Lower lobe of right lung (tissue), 2 donors: ENCODE measurements at regions not wholly inside any gene's neighbourhood (a gene's known extent, or its start where the extent isn't known, plus 50 kb on each side); places are given as distances from the start of the nearest gene placed in this dataset.

Experiments used
- ATAC-seq, 2 donors: fragments of 200-7000 bp; cut with Tn5 transposase; one replicate each; pipeline ENCODE4 v1.9.1; 2020 to 2022; ENCODE audit warnings: mild to moderate bottlenecking in 2 of 2, moderate library complexity in 2 of 2
- DNase-seq: peaks from one replicate; pipeline ENCODE4 v3.0.0-alpha.2; 2020
- H3K27ac ChIP-seq: fragments of 200-600 bp; one replicate; pipeline ENCODE4 v1.8.0; 2022
- H3K27me3 ChIP-seq: fragments of 200-600 bp; one replicate; pipeline ENCODE4 v1.8.0; 2022; ENCODE audit warnings: low read depth
- H3K36me3 ChIP-seq: fragments of 200-600 bp; one replicate; pipeline ENCODE4 v1.8.0; 2022; ENCODE audit warnings: mild to moderate bottlenecking
- H3K4me1 ChIP-seq: fragments of 200-600 bp; one replicate; pipeline ENCODE4 v1.8.0; 2022
- H3K4me3 ChIP-seq: fragments of 200-600 bp; one replicate; pipeline ENCODE4 v1.8.0; 2022; ENCODE audit warnings: mild to moderate bottlenecking
- H3K9me3 ChIP-seq: fragments of 200-600 bp; one replicate; pipeline ENCODE4 v1.8.0; 2022
- CTCF ChIP-seq: fragments of 200-600 bp; IDR thresholded peaks from one replicate; pipeline ENCODE4 v1.8.0; 2022; ENCODE audit warnings: antibody characterized with exemption, mild to moderate bottlenecking
- intact Hi-C: fragments of 100-400 bp; cut with DNase I; formaldehyde crosslinking; loops from one replicate; pipeline ENCODE4 v1.11.0; 2022
- donor health status: DM: no; HTN: yes; CAD: no; lungs with severe emphysema.

DNA sequence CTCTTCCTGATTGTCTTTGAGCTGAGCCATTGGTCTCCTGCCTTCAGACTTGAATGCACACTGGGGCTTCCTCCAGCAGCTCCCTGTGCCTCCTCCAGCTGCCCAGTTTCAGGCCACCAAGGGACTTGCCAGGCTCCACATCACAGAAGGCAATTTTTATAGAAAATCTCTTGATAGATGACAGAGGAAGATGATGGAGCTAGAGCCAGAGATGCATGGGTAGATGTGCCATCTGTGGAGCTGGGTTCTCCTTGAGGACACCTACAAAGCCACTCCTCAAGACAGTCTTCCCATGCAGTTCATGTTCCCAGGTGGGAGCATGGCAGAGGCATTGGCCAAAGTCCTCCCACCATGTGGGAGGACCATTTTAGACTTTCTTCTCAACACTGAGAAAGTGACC lies 239.6 kb upstream of the IRX1 start:
- no peaks in the 10 kb centered on the region for H3K27me3 ChIP-seq
- intact Hi-C loops, result no loop called here
- H3K27ac ChIP-seq, result no peak overlapping the region
- no peaks in the 10 kb centered on the region for H3K36me3 ChIP-seq
- ATAC-seq (no peak), DNase-seq (no peak)
- H3K9me3 ChIP-seq, result no peaks in the 10 kb centered on the region
- no peaks in the 10 kb centered on the region for H3K4me1 ChIP-seq
- no peak for TF ChIP-seq CTCF
- H3K4me3 ChIP-seq, result no peak overlapping the region

- TF ChIP-seq CTCF, result no peak
- Histone ChIP-seq H3K4me3 (no peak overlapping the region), H3K4me1 (no peaks in the 10 kb centered on the region), H3K36me3 (no peaks in the 10 kb centered on the region), H3K27ac (no peak overlapping the region), H3K9me3 (no peaks in the 10 kb centered on the region), H3K27me3 (no peaks in the 10 kb centered on the region)
- intact Hi-C loops, result no loop called here
- no peak for DNase-seq
- ATAC-seq, result no peak
These were observed 240.5 kb upstream of the IRX1 start for GRCh38 chr5:3355126-3355525.

- DNase-seq (no peak), ATAC-seq (no peak)
- no peak overlapping the region for H3K4me3 ChIP-seq
- H3K27ac ChIP-seq, result no peak overlapping the region
- no peak for TF ChIP-seq CTCF
- H3K4me1 ChIP-seq, result no peaks in the 10 kb centered on the region
- no peaks in the 10 kb centered on the region for H3K27me3 ChIP-seq
- intact Hi-C loops, result no loop called here
- no peaks in the 10 kb centered on the region for H3K9me3 ChIP-seq
- H3K36me3 ChIP-seq, result no peaks in the 10 kb centered on the region
These were observed 241.0 kb upstream of the IRX1 start for GRCh38 chr5:3354606-3355005.

DNA sequence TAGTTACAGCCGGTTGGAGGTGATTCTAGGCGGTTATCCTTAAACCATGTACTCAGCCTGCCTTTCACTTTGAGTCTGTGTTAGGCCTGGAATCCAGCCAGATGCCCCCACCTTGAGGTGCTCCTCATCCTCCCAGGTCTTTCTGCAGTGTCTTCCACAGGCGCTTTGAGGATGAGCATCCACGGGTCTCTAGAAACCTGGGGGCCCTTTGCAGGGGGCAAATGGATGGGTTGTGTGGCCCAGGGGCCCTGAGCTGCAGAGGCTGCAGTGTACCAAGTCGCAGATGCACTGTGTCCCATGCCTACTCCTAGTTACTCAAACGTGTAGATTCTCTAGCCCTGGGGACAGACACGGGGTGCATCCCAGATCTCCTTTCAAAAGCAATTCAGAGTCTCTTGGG lies 242.1 kb upstream of the IRX1 start:
- intact Hi-C loops, result no loop called here
- no peaks in the 10 kb centered on the region for H3K9me3 ChIP-seq

GRCh38 chr5:3352711-3353110 lies 242.9 kb upstream of the IRX1 start:
- Histone ChIP-seq H3K4me3 (no peak overlapping the region), H3K9me3 (no peaks in the 10 kb centered on the region), H3K4me1 (no peaks in the 10 kb centered on the region), H3K36me3 (no peaks in the 10 kb centered on the region), H3K27me3 (no peaks in the 10 kb centered on the region), H3K27ac (no peak overlapping the region)
- DNase-seq (no peak), ATAC-seq (no peak)
- intact Hi-C loops, result no loop called here
- TF ChIP-seq CTCF, result no peak

More for the DNA sequence above, 242.1 kb upstream of the IRX1 start:
- no peak overlapping the region for H3K27ac ChIP-seq
- TF ChIP-seq CTCF, result no peak
- DNase-seq (no peak), ATAC-seq (no peak)
- no peak overlapping the region for H3K4me3 ChIP-seq
- H3K4me1 ChIP-seq, result no peaks in the 10 kb centered on the region
- no peaks in the 10 kb centered on the region for H3K36me3 ChIP-seq
- H3K27me3 ChIP-seq, result no peaks in the 10 kb centered on the region
